ENCODE measurements at regions not wholly inside any gene's neighbourhood (a gene's known extent, or its start where the extent isn't known, plus 50 kb on each side); places are given as distances from the start of the nearest gene placed in this dataset.

DNA sequence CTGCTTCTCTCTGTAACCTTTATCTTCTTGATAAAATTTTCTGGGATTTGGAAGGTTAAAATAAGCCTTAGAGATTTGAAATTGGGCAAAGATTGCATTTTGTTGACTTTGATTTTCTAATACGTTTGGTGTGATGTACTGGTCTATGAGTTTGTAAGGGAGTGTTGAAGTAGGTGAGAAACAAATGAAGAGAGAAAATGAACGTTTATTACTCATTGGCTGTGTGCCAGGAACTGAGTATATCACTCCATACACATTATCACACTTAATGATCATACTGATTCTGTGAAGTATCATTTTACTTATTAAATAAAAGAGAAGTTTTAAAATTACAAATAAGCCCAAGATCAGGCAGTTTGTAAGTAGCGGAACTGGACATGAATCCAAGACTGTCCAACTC lies 795.1 kb upstream of the ZEB2 start:
- DNase-seq (ENCODE audit: low read depth, low spot score) = no peak
- no peak for ATAC-seq
- no peak overlapping the region for H3K4me3 ChIP-seq (ENCODE audit: low read depth in 2 of 2, low read length in 2 of 2)
- no peak overlapping the region for H3K27ac ChIP-seq (ENCODE audit: low read length)
- H3K27me3 ChIP-seq (ENCODE audit: control insufficient read depth, insufficient read depth, low read length) = no peaks in the 10 kb centered on the region
- H3K4me1 ChIP-seq (ENCODE audit: control insufficient read depth, insufficient read depth, low read length) = no peaks in the 10 kb centered on the region
- POLR2A ChIA-PET = no interaction called here
- no peaks in the 10 kb centered on the region for H3K36me3 ChIP-seq (ENCODE audit: control insufficient read depth, insufficient read depth, low read length)
- H3K9me3 ChIP-seq (ENCODE audit: control insufficient read depth, insufficient read depth, low read depth, low read length) = no peaks in the 10 kb centered on the region
- TF ChIP-seq TCF7L2 (IDR thresholded peaks at IDR 0.05; ENCODE audit: low read depth, low read length) = no peak
- TF ChIP-seq, protein P1, sequence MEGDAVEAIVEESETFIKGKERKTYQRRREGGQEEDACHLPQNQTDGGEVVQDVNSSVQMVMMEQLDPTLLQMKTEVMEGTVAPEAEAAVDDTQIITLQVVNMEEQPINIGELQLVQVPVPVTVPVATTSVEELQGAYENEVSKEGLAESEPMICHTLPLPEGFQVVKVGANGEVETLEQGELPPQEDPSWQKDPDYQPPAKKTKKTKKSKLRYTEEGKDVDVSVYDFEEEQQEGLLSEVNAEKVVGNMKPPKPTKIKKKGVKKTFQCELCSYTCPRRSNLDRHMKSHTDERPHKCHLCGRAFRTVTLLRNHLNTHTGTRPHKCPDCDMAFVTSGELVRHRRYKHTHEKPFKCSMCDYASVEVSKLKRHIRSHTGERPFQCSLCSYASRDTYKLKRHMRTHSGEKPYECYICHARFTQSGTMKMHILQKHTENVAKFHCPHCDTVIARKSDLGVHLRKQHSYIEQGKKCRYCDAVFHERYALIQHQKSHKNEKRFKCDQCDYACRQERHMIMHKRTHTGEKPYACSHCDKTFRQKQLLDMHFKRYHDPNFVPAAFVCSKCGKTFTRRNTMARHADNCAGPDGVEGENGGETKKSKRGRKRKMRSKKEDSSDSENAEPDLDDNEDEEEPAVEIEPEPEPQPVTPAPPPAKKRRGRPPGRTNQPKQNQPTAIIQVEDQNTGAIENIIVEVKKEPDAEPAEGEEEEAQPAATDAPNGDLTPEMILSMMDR (IDR thresholded peaks at IDR 0.05) = no peak
- TF ChIP-seq SIN3A (IDR thresholded peaks at IDR 0.05; ENCODE audit: borderline replicate concordance, insufficient read depth, low read depth, low read length) = no peak
- TF ChIP-seq POLR2AphosphoS5 (IDR thresholded peaks at IDR 0.05; ENCODE audit: low read depth, low read length) = no peak
- TF ChIP-seq, protein P2, sequence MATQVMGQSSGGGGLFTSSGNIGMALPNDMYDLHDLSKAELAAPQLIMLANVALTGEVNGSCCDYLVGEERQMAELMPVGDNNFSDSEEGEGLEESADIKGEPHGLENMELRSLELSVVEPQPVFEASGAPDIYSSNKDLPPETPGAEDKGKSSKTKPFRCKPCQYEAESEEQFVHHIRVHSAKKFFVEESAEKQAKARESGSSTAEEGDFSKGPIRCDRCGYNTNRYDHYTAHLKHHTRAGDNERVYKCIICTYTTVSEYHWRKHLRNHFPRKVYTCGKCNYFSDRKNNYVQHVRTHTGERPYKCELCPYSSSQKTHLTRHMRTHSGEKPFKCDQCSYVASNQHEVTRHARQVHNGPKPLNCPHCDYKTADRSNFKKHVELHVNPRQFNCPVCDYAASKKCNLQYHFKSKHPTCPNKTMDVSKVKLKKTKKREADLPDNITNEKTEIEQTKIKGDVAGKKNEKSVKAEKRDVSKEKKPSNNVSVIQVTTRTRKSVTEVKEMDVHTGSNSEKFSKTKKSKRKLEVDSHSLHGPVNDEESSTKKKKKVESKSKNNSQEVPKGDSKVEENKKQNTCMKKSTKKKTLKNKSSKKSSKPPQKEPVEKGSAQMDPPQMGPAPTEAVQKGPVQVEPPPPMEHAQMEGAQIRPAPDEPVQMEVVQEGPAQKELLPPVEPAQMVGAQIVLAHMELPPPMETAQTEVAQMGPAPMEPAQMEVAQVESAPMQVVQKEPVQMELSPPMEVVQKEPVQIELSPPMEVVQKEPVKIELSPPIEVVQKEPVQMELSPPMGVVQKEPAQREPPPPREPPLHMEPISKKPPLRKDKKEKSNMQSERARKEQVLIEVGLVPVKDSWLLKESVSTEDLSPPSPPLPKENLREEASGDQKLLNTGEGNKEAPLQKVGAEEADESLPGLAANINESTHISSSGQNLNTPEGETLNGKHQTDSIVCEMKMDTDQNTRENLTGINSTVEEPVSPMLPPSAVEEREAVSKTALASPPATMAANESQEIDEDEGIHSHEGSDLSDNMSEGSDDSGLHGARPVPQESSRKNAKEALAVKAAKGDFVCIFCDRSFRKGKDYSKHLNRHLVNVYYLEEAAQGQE (IDR thresholded peaks at IDR 0.05; ENCODE audit: insufficient read depth in 1 of 2, low read depth in 2 of 2, low read length in 1 of 2) = no peak
- intact Hi-C loops (cut with micrococcal nuclease; ENCODE audit: unreplicated experiment) (no loop called here), in situ Hi-C loops (cut with HindIII; ENCODE audit: low pct_unique_long_range_greater_than_20kb, low sequenced_read_pairs) (no loop called here)
- CTCF ChIA-PET = no interaction called here
- BruUV-seq (replicated peaks) = no TSS peak

DNA sequence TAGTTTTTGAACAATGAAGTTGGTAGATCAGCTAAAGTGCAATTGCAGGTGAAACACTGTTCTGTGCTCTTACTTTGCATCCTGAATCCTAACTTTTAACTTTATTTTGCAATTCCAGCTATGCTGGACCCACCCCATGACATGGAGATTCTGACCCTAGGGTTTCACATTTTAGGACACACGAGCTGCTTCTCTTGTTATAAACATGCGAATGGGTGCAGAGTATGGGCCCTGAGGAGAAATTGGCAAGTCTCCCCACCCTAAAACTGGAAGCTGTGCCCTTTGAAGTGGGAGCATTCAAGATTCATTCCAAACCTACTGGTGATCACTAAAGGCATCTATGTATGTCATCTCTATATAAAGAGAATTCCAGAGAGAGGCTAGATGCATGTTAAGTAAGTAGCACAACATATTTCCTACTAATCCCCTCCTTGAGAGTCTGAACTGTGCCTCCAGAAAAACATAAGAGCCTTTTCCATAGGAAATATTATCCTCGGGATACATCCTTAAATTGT lies 794.3 kb upstream of the ZEB2 start:
- no peak overlapping the region for H3K4me3 ChIP-seq (ENCODE audit: low read depth in 2 of 2, low read length in 2 of 2)
- no peak overlapping the region for H3K27ac ChIP-seq (ENCODE audit: low read length)
- no peaks in the 10 kb centered on the region for H3K4me1 ChIP-seq (ENCODE audit: control insufficient read depth, insufficient read depth, low read length)
- in situ Hi-C loops (cut with HindIII; ENCODE audit: low pct_unique_long_range_greater_than_20kb, low sequenced_read_pairs) (no loop called here), intact Hi-C loops (cut with micrococcal nuclease; ENCODE audit: unreplicated experiment) (no loop called here)
- H3K27me3 ChIP-seq (ENCODE audit: control insufficient read depth, insufficient read depth, low read length) = no peaks in the 10 kb centered on the region
- DNase-seq (ENCODE audit: low read depth, low spot score) (no peak), ATAC-seq (no peak)
- TF ChIP-seq POLR2AphosphoS5 (IDR thresholded peaks at IDR 0.05; ENCODE audit: low read depth, low read length) = no peak
- TF ChIP-seq, protein P1 (IDR thresholded peaks at IDR 0.05) = no peak
- H3K9me3 ChIP-seq (ENCODE audit: control insufficient read depth, insufficient read depth, low read depth, low read length) = no peaks in the 10 kb centered on the region
- POLR2A ChIA-PET = no interaction called here
- H3K36me3 ChIP-seq (ENCODE audit: control insufficient read depth, insufficient read depth, low read length) = no peaks in the 10 kb centered on the region
- CTCF ChIA-PET = no interaction called here
- BruUV-seq (replicated peaks) = no TSS peak
